Ishikawa (cell line): ENCODE measurements at regions not wholly inside any gene's neighbourhood (a gene's known extent, or its start where the extent isn't known, plus 50 kb on each side); places are given as distances from the start of the nearest gene placed in this dataset.

ENCODE experiments used
- EP300 ChIP-seq: IDR thresholded peaks from 2 replicates; pipeline ENCODE4 v1.6.1; 2012; ENCODE audit warnings: borderline replicate concordance
- TAF1 ChIP-seq: IDR thresholded peaks from 2 replicates; pipeline ENCODE4 v1.6.1; 2012; ENCODE audit warnings: low read depth, mild to moderate bottlenecking
- TF ChIP-seq, protein P1 (sequence below): IDR thresholded peaks from 2 replicates; pipeline ENCODE4 v1.6.1; 2012
- TF ChIP-seq, protein P2 (sequence below): IDR thresholded peaks from 2 replicates; pipeline ENCODE4 v1.6.1; 2012

DNA sequence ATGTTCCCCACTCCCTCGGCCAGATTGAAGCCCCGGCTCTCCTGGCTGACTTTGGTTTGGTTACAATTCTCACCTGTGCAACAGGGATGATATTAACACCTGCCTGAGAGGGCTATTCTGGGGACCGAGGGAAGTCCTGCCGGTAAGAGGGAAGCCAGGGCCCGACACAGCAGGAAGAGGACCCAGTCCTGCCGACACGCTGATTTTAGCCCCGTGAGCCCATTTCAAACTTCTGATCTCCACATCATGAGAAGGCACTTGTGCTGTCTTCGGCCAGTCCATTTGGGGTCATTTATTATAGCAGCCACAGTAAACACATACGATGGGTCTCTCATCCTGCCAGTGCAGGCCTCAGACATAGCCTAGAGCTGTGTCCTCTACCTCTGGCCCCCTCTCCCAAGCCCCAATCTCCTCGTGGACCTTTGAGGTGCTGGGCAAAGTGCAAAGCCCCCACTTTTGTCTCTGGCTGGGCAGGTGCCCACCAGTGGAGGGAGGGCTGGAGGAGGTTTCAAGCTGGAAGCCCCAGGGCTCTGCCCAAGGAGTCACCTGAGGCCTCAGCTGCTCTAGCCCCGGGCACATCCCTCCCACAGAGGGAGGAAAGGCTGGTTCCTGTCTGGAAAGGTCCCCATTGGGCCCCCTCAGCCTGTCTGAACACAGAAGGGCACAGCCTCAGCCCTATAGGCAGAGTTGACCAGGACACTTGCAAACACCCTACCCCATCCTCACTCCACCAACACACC is 59.1 kb upstream of the FGF3 start:
- TF ChIP-seq, protein P1, sequence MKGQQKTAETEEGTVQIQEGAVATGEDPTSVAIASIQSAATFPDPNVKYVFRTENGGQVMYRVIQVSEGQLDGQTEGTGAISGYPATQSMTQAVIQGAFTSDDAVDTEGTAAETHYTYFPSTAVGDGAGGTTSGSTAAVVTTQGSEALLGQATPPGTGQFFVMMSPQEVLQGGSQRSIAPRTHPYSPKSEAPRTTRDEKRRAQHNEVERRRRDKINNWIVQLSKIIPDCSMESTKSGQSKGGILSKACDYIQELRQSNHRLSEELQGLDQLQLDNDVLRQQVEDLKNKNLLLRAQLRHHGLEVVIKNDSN: no peak
- TF ChIP-seq TAF1: no peak
- TF ChIP-seq, protein P2, sequence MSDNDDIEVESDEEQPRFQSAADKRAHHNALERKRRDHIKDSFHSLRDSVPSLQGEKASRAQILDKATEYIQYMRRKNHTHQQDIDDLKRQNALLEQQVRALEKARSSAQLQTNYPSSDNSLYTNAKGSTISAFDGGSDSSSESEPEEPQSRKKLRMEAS: no peak
- TF ChIP-seq EP300: no peak
